IgD-negative memory B cell (primary cell): ENCODE measurements at regions not wholly inside any gene's neighbourhood (a gene's known extent, or its start where the extent isn't known, plus 50 kb on each side); places are given as distances from the start of the nearest gene placed in this dataset.

Experiments used
- H3K27ac Mint-ChIP-seq, 3 donors: one replicate each; pipeline ENCODE4 v1.8.0; 2020 to 2022; ENCODE audit warnings: mild to moderate bottlenecking in 3 of 3, mixed read lengths in 3 of 3, moderate library complexity in 1 of 3
- H3K27me3 Mint-ChIP-seq: one replicate; pipeline ENCODE4 v1.8.0; 2021; ENCODE audit warnings: mixed read lengths
- H3K36me3 Mint-ChIP-seq: one replicate; pipeline ENCODE4 v1.8.0; 2020; ENCODE audit warnings: mild to moderate bottlenecking, mixed read lengths
- H3K4me1 Mint-ChIP-seq, 3 donors: one replicate each; pipeline ENCODE4 v1.8.0; 2020 to 2022; ENCODE audit warnings: mixed read lengths in 3 of 3, mild to moderate bottlenecking in 1 of 3
- H3K4me3 Mint-ChIP-seq, 4 donors: one replicate each; pipeline ENCODE4 v1.8.0; 2020 to 2022; ENCODE audit warnings: mild to moderate bottlenecking in 4 of 4, mixed read lengths in 4 of 4, moderate library complexity in 3 of 4
- H3K9me3 Mint-ChIP-seq, 3 donors: one replicate each; pipeline ENCODE4 v1.8.0; 2020 to 2021; ENCODE audit warnings: mixed read lengths in 3 of 3, mild to moderate bottlenecking in 1 of 3

DNA sequence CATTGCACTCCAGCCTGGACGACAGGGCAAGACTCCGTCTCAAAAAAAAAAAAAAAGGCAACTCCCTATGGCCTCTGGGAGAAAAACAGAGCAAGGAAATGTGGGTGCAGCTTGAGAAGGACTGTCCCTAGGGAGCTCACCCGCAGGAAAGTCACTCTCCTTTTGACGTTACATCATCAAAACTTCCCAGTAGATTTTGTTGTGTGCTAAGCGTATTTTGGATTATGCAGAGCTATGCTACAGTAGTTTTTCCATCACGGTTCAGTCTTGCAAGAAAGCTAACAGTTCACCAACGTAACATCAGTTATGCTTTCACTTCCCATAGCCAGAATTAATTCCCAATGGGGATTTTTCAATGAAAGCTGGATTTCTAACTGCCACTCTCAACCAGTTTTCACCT lies 138.8 kb downstream of the HSD17B3 start:
- peaks cover 0 to 1% (median 0%) of the 10 kb centered on the region in 3 donors for H3K4me1 Mint-ChIP-seq
- H3K4me3 Mint-ChIP-seq = no peak overlapping the region
- H3K9me3 Mint-ChIP-seq = peaks cover 0 to 4% (median 2%) of the 10 kb centered on the region in 3 donors
- peaks cover 11% of the 10 kb centered on the region for H3K27me3 Mint-ChIP-seq
- H3K27ac Mint-ChIP-seq = no peak overlapping the region
- H3K36me3 Mint-ChIP-seq = no peaks in the 10 kb centered on the region

DNA sequence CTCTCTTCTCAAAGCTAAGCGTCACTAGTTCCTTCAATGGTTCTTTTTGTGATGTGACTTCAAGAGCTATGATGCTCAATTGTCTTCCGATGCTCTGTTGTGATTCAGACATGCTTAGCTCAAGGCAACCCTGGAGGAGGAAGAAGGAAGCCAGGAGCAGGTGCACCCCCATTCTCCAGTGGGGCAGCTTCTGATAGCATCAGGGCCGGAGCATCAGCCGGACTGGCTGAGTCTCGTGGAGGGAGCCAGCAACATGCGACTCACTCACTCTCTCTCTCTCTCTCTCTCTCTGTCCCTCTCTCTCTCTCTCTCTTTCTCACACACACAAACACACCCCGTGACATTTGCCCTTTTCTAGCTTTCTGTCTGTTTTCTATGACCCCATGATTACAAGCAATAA lies 140.2 kb downstream of the HSD17B3 start:
- peaks cover 0 to 2% (median 2%) of the 10 kb centered on the region in 3 donors for H3K9me3 Mint-ChIP-seq
- H3K27ac Mint-ChIP-seq = no peak overlapping the region
- H3K4me1 Mint-ChIP-seq = peaks cover 0 to 1% (median 0%) of the 10 kb centered on the region in 3 donors
- H3K27me3 Mint-ChIP-seq = peaks cover 11% of the 10 kb centered on the region
- H3K4me3 Mint-ChIP-seq = no peak overlapping the region
- no peaks in the 10 kb centered on the region for H3K36me3 Mint-ChIP-seq

DNA sequence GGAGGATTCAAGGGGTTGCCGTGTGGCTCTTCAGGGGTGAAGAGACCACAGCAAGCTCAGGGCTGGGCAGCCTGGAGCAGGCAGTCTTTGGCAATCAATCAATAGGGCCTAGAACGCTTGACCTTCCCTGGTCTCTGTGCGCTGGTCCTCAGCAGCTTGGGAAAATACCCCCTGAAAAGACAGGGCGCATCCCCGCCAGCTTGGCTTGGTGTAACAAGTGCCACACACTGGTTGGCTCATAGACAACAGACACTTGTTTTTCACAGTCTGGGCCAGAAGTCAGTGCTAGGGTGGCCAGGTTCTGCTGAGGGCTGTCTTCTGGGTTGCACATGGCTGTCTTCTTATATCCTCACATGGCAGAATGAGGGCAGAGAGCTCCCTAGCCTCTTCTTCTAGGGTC lies 141.1 kb downstream of the HSD17B3 start:
- Mint-ChIP-seq H3K27me3 (peaks cover 11% of the 10 kb centered on the region), H3K4me3 (no peak overlapping the region), H3K27ac (no peak overlapping the region), H3K4me1 (peaks cover 0 to 1% (median 0%) of the 10 kb centered on the region in 3 donors), H3K36me3 (no peaks in the 10 kb centered on the region), H3K9me3 (peaks cover 0 to 2% (median 2%) of the 10 kb centered on the region in 3 donors)

DNA sequence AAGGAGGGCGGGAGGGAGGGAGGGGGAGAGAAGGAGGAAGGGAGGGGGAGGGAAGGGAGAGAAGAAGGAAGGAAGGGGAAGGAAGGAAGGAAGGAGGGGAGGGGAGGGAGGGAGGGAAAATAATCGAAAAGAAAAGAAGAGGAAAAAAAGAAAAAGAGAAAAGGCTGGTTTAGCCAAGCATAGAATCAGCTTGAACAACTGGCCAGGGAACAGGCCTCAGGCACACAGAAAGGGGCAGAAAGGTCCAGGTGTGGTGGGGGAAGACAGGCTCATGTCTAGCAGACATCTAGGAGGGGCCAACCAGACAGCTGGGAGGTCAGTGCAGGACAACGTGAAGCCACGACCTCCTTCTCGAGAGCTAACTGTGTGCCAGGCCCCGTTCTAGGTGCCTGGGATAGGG lies 141.8 kb downstream of the HSD17B3 start:
- Mint-ChIP-seq H3K27ac (no peak overlapping the region), H3K4me1 (peaks cover 0 to 1% (median 0%) of the 10 kb centered on the region in 3 donors)

DNA sequence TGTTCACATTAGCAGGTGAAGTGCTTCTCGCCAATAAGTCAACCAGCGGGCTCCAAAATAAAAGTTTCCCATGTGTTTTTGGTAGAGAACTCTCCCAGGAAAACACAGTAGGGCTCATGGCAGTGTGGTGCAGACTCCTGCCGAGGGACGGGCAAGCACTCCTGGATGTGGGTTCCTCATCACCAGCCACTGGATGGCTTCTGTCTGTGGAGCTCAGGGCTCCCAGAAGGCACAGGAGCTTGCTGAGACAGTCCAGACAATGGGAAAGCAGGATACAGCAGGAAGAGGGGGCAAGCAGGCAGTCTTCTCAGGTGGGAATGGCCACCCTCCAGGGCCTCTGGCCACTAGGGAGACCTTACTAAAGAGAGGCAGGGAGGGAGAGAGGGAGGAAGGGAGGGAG lies 142.4 kb downstream of the HSD17B3 start:
- H3K4me1 Mint-ChIP-seq = peaks cover 0 to 1% (median 0%) of the 10 kb centered on the region in 3 donors
- peaks cover 13% of the 10 kb centered on the region for H3K27me3 Mint-ChIP-seq
- no peaks in the 10 kb centered on the region for H3K36me3 Mint-ChIP-seq
- peak overlapping the region in 1 of 3 donors; percentile 6 for H3K27ac Mint-ChIP-seq
- H3K4me3 Mint-ChIP-seq = no peak overlapping the region
- H3K9me3 Mint-ChIP-seq = peaks cover 0 to 2% (median 2%) of the 10 kb centered on the region in 3 donors

More for the DNA sequence above, 141.8 kb downstream of the HSD17B3 start:
- peaks cover 0 to 2% (median 2%) of the 10 kb centered on the region in 3 donors for H3K9me3 Mint-ChIP-seq
- no peak overlapping the region for H3K4me3 Mint-ChIP-seq
- no peaks in the 10 kb centered on the region for H3K36me3 Mint-ChIP-seq
- peaks cover 13% of the 10 kb centered on the region for H3K27me3 Mint-ChIP-seq

DNA sequence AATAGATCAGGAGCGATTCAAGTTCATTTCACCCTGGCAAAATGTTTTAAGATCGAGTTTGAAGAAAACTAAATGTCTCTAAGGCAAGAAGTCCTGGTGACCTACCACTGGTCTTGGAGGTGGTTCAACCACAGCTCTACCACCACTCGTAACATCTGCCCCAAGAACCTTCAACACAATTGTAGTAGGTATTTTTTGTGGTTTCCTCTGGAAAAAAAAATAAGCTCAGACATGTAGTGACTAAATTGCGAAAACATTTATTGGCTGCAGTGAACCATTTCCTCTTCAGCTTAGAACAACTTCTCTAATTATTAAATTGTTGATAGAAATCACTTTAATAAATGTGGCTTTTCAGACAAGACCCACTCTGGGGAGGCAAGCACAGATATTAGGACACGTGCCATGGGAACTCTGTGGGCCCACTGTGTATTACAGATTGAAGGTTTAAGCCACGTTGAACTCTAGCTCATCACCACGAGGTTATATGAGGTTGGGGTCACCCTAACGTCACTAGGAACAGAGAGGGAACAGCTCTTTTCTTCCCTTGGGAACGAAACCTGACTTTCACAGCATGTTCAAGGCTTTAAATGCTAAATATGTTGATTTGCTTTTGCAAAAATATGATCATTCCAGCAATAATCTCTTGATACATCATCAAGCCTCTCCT lies 142.9 kb downstream of the HSD17B3 start:
- Mint-ChIP-seq H3K27ac (no peak overlapping the region), H3K9me3 (peaks cover 0 to 2% (median 2%) of the 10 kb centered on the region in 3 donors), H3K4me1 (peaks cover 0 to 1% (median 0%) of the 10 kb centered on the region in 3 donors), H3K36me3 (no peaks in the 10 kb centered on the region), H3K27me3 (peaks cover 15% of the 10 kb centered on the region), H3K4me3 (no peak overlapping the region)

DNA sequence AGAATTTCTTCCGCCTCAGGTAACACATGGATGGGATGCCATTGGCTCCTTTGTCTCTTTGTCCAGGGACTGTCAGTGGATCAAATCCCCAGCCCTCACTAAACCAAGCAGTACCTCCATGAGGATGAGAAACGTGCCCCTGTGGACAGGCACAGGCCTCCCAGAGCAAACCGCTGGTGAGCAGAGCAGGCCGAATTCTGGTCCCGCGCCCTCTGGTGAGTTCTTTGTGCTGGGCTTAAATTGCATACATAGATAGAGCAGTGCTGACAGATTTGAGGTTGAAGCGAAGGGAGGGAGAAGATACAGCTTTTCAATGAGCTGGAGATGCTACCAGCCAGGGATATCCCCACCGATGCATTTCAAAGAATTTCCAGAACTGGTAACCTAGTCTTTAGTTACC lies 143.8 kb downstream of the HSD17B3 start:
- no peak overlapping the region for H3K4me3 Mint-ChIP-seq
- H3K27me3 Mint-ChIP-seq = peaks cover 15% of the 10 kb centered on the region
- H3K36me3 Mint-ChIP-seq = no peaks in the 10 kb centered on the region
- peaks cover 0 to 1% (median 0%) of the 10 kb centered on the region in 3 donors for H3K4me1 Mint-ChIP-seq
- H3K9me3 Mint-ChIP-seq = peaks cover 0 to 2% (median 2%) of the 10 kb centered on the region in 3 donors
- H3K27ac Mint-ChIP-seq = no peak overlapping the region

DNA sequence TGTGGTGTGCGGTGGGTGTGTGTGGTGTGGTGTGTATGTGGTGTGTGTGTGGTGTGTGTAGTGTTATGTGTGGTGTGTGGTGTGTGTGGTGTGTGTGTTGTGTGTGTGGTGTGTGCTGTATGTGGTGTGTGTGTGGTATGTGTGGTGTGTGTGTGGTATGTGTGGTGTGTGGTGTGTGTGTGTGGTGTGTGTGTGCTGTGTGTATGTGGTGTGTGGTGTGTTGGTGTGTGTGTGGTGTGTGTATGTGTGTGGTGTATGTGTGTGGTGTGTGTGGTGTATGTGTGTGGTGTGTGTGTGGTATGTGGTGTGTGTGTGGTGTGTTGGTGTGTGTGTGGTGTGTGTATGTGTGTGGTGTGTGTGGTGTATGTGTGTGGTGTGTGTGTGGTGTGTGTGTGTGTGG lies 144.3 kb downstream of the HSD17B3 start:
- Mint-ChIP-seq H3K27me3 (peaks cover 15% of the 10 kb centered on the region), H3K4me3 (no peak overlapping the region), H3K27ac (no peak overlapping the region), H3K9me3 (peaks cover 0 to 2% (median 2%) of the 10 kb centered on the region in 3 donors), H3K36me3 (no peaks in the 10 kb centered on the region), H3K4me1 (peaks cover 0 to 1% (median 0%) of the 10 kb centered on the region in 3 donors)

DNA sequence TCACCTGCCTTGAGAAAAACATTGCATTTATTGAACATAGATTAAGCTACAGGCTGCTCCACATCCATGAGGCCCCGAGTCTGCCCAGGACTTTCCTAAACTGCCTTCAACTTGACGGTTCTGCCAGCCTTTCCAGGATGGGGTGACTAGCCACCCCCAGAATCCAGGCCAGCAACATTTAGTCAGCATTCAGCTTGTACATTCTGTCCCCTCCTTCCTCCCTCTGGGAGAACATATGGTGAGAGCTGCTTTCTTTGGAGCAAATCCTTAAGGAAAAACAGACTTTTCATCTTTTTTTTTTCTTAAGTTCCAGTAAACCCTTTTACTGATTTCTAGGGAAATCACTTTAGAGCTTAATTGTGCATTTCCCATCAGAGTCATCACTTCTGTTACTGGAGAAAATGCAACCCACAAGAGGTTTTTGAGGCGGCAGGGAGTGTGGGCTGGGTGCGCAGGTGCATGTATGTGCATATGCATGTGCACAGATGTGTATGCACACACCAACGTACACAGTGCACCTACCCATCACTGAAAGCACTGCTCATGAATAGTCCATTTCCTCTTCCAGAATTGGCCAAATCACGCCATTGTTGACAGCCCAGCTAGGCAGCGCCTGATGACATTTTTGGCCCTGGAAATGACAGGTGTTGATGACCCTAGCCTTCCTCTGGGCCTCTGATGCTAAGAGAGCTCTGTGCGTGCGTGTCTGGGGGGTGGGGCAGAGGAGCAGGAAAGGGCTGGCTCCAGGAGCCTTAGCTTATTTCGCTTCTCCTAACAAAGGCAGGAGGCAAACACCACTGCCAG lies 145.6 kb downstream of the HSD17B3 start:
- Mint-ChIP-seq H3K4me1 (peaks cover 0 to 1% (median 0%) of the 10 kb centered on the region in 3 donors), H3K9me3 (peaks cover 0 to 2% (median under 1%) of the 10 kb centered on the region in 3 donors), H3K4me3 (no peak overlapping the region), H3K27me3 (peaks cover 15% of the 10 kb centered on the region), H3K36me3 (no peaks in the 10 kb centered on the region), H3K27ac (no peak overlapping the region)

DNA sequence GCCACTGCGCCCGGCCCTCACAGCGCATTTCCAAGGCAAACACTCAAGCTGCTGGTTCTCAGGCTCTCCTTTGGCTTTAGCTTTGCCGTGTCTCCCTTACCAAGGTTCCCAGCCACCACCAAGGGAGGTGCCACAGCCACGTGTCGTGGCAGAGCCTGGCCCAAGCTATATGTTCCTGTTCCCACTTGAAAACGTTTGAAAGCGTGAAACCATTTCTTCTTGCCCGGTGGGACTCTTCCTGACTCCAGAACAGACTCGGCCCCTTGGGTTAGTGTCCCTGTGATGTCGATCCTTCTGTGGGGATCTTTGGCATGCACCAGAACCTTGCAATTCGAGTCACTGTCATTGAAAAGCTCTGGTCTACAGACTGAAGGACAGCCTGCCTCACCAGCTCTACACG lies 147.9 kb downstream of the HSD17B3 start:
- Mint-ChIP-seq H3K36me3 (no peaks in the 10 kb centered on the region), H3K9me3 (no peaks in the 10 kb centered on the region), H3K27me3 (peaks cover 12% of the 10 kb centered on the region), H3K4me3 (no peak overlapping the region), H3K27ac (peak overlapping the region in 1 of 3 donors; percentile 43), H3K4me1 (peaks cover 11 to 15% (median 13%) of the 10 kb centered on the region in 3 donors)

DNA sequence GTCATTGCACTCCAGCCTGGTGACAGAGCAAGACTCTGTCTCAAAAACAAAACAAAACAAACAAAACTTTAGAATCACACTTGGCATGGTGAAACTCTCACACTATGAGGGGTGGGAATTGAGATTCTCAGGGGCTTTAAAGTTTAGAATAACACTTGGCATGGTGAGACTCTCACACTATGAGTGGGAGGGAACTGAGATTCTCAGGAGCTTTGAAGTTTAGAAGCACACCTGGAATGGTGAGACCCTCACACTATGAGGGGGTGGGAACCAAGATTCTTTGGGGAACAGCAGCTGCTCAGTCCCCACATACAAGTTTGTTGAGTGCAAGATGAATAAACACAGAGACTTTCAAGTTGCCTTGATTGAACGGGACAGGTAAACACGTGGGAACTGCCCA lies 149.4 kb downstream of the HSD17B3 start:
- Mint-ChIP-seq H3K4me1 (peaks cover 11 to 15% (median 12%) of the 10 kb centered on the region in 3 donors), H3K27me3 (peaks cover 12% of the 10 kb centered on the region), H3K27ac (no peak overlapping the region), H3K9me3 (no peaks in the 10 kb centered on the region), H3K36me3 (no peaks in the 10 kb centered on the region), H3K4me3 (no peak overlapping the region)

DNA sequence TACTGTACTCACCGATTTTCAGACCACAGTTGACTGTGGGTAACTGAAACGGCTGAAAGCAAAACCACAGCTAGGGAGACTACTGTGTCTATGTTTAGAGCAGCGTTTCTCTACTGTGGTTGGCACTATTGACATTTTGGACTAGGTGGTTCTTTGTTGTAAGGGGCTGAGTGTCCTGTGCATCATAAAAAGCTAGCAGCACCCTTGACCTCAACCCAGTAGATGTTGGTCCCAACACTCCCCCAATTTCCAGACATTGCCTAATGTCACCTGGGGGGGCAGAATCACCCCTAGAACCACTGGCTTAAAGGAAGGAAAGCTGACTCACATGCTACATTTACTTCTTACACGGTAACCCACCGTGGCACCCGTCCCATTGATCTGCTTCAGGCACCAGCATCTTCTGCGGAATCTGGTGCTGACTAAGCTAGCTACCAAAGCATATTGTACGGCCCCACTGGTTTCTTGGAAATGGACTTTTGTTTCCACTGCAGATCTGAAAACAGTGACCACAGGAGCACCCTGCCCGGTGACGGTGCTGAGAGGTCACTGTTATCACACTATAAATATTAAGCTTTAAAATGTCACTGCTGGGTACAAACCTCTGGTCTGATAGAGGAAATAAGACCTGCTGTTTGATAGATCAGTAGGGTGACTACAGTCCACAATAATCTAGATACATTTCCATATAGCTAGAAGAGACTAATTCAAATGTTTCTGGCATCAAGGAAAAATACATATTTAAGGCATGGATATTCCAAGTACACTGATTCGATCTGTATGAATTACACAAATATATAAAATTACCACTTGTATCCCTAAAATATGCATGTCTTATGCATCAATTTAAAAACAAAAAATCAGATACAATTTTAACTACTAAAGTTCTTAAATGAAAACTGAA lies 151.4 kb downstream of the HSD17B3 start:
- Mint-ChIP-seq H3K27ac (peak overlapping the region in 2 of 3 donors; percentile 19 to 78), H3K4me3 (peak overlapping the region in 2 of 4 donors; percentile 74 to 90), H3K9me3 (no peaks in the 10 kb centered on the region), H3K4me1 (peaks cover 11 to 20% (median 20%) of the 10 kb centered on the region in 3 donors), H3K27me3 (peaks cover 25% of the 10 kb centered on the region), H3K36me3 (no peaks in the 10 kb centered on the region)

DNA sequence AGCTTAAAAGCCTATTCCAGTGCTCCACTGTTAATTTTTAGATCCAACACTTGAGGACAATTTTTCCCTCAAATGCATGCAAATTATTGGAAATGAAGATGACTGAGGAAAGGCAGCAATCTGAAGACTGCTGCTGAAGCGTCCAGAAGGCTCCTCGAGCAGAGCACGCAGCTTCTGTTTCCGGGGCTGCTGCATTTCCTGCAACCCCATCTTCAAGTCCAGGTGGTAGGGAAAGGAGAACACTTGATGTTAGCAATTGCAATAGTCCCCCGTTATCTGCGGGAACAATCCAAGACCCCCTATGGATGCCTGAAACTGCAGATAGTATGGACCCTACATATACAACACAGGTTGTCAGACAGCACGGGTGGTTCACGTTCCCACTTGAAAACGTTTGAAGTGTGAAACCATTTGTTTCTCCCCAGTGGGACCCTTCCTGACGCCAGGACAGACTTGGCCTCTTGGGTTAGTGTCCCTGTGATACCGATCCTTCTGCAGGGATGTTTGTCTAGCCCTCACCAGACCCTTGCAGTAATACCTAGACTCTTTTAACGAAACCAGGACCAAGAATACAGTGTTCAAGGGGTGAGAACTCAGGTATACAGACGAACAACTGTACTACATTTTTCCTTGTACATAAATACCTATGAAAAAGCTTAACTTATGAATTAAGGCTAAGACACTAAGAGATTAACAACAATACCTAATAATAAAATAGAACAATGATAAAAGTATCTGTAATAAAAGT lies 152.3 kb downstream of the HSD17B3 start:
- no peaks in the 10 kb centered on the region for H3K36me3 Mint-ChIP-seq
- peaks cover 11 to 20% (median 20%) of the 10 kb centered on the region in 3 donors for H3K4me1 Mint-ChIP-seq
- no peaks in the 10 kb centered on the region for H3K9me3 Mint-ChIP-seq
- no peak overlapping the region for H3K27ac Mint-ChIP-seq
- peaks cover 25% of the 10 kb centered on the region for H3K27me3 Mint-ChIP-seq
- H3K4me3 Mint-ChIP-seq = peak overlapping the region; percentile 17 to 90 (median 73)
